HG03520 (cell line): ENCODE measurements at regions not wholly inside any gene's neighbourhood (a gene's known extent, or its start where the extent isn't known, plus 50 kb on each side); places are given as distances from the start of the nearest gene placed in this dataset.
A peak's percentile ranks its signal among the peaks of the same experiment; 100 is the strongest.
"Not testable (repeated sequence)": the region's sequence is repeated elsewhere in the genome, so short reads cannot be mapped to it uniquely, and the experiment has no call there.

Source experiments
- ATAC-seq: cut with Tn5 transposase; IDR thresholded peaks from one replicate; pipeline ENCODE4 v1.9.1; 2021; ENCODE audit warnings: mild to moderate bottlenecking, moderate library complexity; ENCODE audit not compliant: unreplicated experiment

- ATAC-seq: no peak
Observed at GRCh38 chr18:22790545-22791309, 142.4 kb upstream of the RBBP8 start.

GRCh38 chr18:22791310-22791610, 141.9 kb upstream of the RBBP8 start:
- ATAC-seq: no peak

GRCh38 chr18:22796113-22796512, 137.0 kb upstream of the RBBP8 start:
- no peak for ATAC-seq

- no peak for ATAC-seq
Observed at GRCh38 chr18:22800551-22800951, 132.6 kb upstream of the RBBP8 start.

GRCh38 chr18:22813648-22814328, 119.3 kb upstream of the RBBP8 start:
- no peak for ATAC-seq

- no peak for ATAC-seq
Observed at GRCh38 chr18:22814329-22814703, 118.8 kb upstream of the RBBP8 start.

- ATAC-seq: no peak
Observed at GRCh38 chr18:22816266-22817176, 116.6 kb upstream of the RBBP8 start.

GRCh38 chr18:22817844-22818243, 115.3 kb upstream of the RBBP8 start:
- ATAC-seq: no peak

GRCh38 chr18:22822024-22822423, 111.1 kb upstream of the RBBP8 start:
- no peak for ATAC-seq

- peak; percentile 93 for ATAC-seq
Observed at GRCh38 chr18:22822841-22823508, 110.2 kb upstream of the RBBP8 start.

- ATAC-seq: no peak
Observed at GRCh38 chr18:22826726-22827125, 106.4 kb upstream of the RBBP8 start.

- ATAC-seq: no peak
Observed at GRCh38 chr18:22827216-22827615, 105.9 kb upstream of the RBBP8 start.

- ATAC-seq: no peak
Observed at GRCh38 chr18:22827741-22828140, 105.4 kb upstream of the RBBP8 start.

GRCh38 chr18:22828171-22828570, 105.0 kb upstream of the RBBP8 start:
- ATAC-seq: no peak

GRCh38 chr18:22828583-22828982, 104.5 kb upstream of the RBBP8 start:
- ATAC-seq: not testable (repeated sequence)

- no peak for ATAC-seq
Observed at GRCh38 chr18:22829781-22830180, 103.3 kb upstream of the RBBP8 start.

GRCh38 chr18:22830511-22830910, 102.6 kb upstream of the RBBP8 start:
- no peak for ATAC-seq

- no peak for ATAC-seq
Observed at GRCh38 chr18:22831441-22831904, 101.7 kb upstream of the RBBP8 start.

GRCh38 chr18:22836932-22837331, 96.2 kb upstream of the RBBP8 start:
- no peak for ATAC-seq

- no peak for ATAC-seq
Observed at GRCh38 chr18:22838221-22838620, 94.9 kb upstream of the RBBP8 start.
